Uterus (tissue), 2 donors: ENCODE measurements at regions not wholly inside any gene's neighbourhood (a gene's known extent, or its start where the extent isn't known, plus 50 kb on each side); places are given as distances from the start of the nearest gene placed in this dataset.

ENCODE experiments used
- POLR2A ChIP-seq, 2 donors: fragments of 450-650 bp; IDR thresholded peaks; one replicate each; pipeline ENCODE4 v1.6.1; 2016; ENCODE audit warnings: antibody characterized with exemption in 2 of 2, mild to moderate bottlenecking in 1 of 2, moderate library complexity in 1 of 2
- TF ChIP-seq, protein P1 (sequence below), 4 experiments: fragments of 200-600 bp in 2 of 4; fragments of 450-650 bp in 2 of 4; sonication (generic) in 2 of 4; IDR thresholded peaks; one replicate each; pipeline ENCODE4 v1.5.1; 2016 to 2019; ENCODE audit warnings: antibody characterized with exemption in 4 of 4, mild to moderate bottlenecking in 2 of 4, moderate library complexity in 1 of 4

DNA sequence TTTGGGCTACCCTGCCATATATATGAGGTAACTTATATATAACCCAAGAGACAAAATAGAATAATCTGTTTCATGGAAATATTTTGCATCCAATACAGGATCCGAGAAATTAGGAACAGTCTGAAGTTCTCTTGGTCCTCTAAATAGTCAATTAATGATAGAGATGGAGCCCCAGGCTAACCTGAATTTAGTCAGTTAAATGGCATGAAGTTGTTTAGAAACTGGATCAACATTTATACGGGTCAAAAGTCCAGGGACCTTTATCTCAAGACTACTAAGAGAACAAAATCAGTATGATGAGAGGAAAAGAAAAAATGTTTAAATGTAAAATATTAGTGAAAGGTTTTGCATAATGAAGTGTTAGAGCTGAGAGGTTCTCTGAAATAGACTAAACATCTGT lies 303.3 kb upstream of the ACTBL2 start:
- TF ChIP-seq, protein P1, sequence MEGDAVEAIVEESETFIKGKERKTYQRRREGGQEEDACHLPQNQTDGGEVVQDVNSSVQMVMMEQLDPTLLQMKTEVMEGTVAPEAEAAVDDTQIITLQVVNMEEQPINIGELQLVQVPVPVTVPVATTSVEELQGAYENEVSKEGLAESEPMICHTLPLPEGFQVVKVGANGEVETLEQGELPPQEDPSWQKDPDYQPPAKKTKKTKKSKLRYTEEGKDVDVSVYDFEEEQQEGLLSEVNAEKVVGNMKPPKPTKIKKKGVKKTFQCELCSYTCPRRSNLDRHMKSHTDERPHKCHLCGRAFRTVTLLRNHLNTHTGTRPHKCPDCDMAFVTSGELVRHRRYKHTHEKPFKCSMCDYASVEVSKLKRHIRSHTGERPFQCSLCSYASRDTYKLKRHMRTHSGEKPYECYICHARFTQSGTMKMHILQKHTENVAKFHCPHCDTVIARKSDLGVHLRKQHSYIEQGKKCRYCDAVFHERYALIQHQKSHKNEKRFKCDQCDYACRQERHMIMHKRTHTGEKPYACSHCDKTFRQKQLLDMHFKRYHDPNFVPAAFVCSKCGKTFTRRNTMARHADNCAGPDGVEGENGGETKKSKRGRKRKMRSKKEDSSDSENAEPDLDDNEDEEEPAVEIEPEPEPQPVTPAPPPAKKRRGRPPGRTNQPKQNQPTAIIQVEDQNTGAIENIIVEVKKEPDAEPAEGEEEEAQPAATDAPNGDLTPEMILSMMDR (IDR thresholded peaks at IDR 0.05): no peak
- no peak for TF ChIP-seq POLR2A (IDR thresholded peaks at IDR 0.05)
